PFSK-1 (cell line): ENCODE measurements at regions not wholly inside any gene's neighbourhood (a gene's known extent, or its start where the extent isn't known, plus 50 kb on each side); places are given as distances from the start of the nearest gene placed in this dataset.

Experiments
- FOXP2 ChIP-seq: optimal IDR thresholded peaks from 2 replicates; pipeline ENCODE3; 2011; ENCODE audit warnings: borderline replicate concordance, control low read depth, inconsistent platforms; ENCODE audit not compliant: insufficient read depth; ENCODE audit errors: extremely low read length, extremely low read depth
- POLR2AphosphoS5 ChIP-seq: IDR thresholded peaks from 2 replicates; pipeline ENCODE4 v1.6.1; 2012; ENCODE audit warnings: low read depth, mild to moderate bottlenecking, control low read depth, low read length, moderate library complexity
- REST ChIP-seq, 2 experiments: IDR thresholded peaks; 2 replicates each; pipeline versions ENCODE4 v1.6.1 to v1.8.0; 2011 to 2012; ENCODE audit warnings: low read depth in 2 of 2, low read length in 2 of 2, control low read depth in 1 of 2, inconsistent platforms in 1 of 2, mild to moderate bottlenecking in 1 of 2, moderate library complexity in 1 of 2; ENCODE audit not compliant: insufficient read depth in 1 of 2
- SIN3A ChIP-seq: IDR thresholded peaks from 2 replicates; pipeline ENCODE4 v1.6.1; 2012; ENCODE audit warnings: mild to moderate bottlenecking, low read length, moderate library complexity, borderline replicate concordance; ENCODE audit not compliant: insufficient read depth
- TAF1 ChIP-seq: IDR thresholded peaks from 2 replicates; pipeline ENCODE4 v1.6.1; 2012; ENCODE audit warnings: low read length, control low read depth, borderline replicate concordance; ENCODE audit not compliant: insufficient read depth

DNA sequence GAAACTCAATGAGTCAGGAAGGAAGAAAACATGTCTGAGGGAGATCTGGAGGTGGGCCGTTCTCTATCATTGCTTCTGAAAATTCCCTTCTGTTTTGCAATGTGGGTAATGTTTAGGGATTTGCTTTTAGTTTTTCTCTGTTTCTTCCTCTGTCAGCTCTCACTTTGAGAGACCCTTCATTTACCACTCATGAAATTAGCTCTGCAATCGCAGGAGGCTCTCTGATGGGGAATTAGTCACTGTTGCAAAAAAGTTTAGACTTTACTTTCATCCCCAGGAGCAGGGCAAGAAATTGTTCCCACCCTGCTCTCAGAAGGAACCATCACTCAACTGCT lies 80.0 kb upstream of the MAP4K3 start:
- no peak for TF ChIP-seq POLR2AphosphoS5
- no peak for TF ChIP-seq REST (IDR thresholded peaks at IDR 0.05; ENCODE audit: insufficient read depth in 1 of 2, low read depth in 2 of 2, low read length in 2 of 2)
- TF ChIP-seq TAF1 = no peak
- no peak for TF ChIP-seq FOXP2
- no peak for TF ChIP-seq SIN3A
